ENCODE measurements at regions not wholly inside any gene's neighbourhood (a gene's known extent, or its start where the extent isn't known, plus 50 kb on each side); places are given as distances from the start of the nearest gene placed in this dataset.

DNA sequence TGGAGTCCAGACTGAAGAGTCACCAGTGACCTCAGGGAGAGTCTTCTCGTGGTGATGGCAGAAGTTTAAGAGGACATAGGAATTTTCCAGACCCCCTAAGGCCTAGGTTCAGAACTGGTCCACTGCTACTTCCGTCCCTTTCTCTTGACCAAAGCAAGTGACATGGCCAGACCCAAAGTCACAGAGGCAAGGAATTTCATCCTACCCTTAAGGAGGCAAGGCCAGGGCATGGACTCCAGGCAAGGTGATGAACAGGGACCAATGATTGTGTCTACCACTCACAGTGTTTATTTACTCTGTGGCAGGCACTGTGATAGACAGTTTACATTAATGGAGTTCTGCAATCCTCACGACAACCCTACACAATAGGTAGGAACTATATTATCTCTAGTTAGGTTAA lies 265.1 kb downstream of the GLI2 start:
- TF ChIP-seq, protein P1, sequence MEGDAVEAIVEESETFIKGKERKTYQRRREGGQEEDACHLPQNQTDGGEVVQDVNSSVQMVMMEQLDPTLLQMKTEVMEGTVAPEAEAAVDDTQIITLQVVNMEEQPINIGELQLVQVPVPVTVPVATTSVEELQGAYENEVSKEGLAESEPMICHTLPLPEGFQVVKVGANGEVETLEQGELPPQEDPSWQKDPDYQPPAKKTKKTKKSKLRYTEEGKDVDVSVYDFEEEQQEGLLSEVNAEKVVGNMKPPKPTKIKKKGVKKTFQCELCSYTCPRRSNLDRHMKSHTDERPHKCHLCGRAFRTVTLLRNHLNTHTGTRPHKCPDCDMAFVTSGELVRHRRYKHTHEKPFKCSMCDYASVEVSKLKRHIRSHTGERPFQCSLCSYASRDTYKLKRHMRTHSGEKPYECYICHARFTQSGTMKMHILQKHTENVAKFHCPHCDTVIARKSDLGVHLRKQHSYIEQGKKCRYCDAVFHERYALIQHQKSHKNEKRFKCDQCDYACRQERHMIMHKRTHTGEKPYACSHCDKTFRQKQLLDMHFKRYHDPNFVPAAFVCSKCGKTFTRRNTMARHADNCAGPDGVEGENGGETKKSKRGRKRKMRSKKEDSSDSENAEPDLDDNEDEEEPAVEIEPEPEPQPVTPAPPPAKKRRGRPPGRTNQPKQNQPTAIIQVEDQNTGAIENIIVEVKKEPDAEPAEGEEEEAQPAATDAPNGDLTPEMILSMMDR (IDR thresholded peaks at IDR 0.05) = no peak
- no peak for TF ChIP-seq POLR2A (IDR thresholded peaks at IDR 0.05)
